ENCODE measurements at regions not wholly inside any gene's neighbourhood (a gene's known extent, or its start where the extent isn't known, plus 50 kb on each side); places are given as distances from the start of the nearest gene placed in this dataset.

GRCh38 chr4:124902001-124902515 is 189.5 kb upstream of the ANKRD50 start:
- H2AFZ ChIP-seq (ENCODE audit: low read length): no peak overlapping the region
- H3K4me1 ChIP-seq (ENCODE audit: insufficient read depth, low read length, severe bottlenecking): no peaks in the 10 kb centered on the region
- no peak overlapping the region for H3K27ac ChIP-seq (ENCODE audit: low read depth, low read length, poor library complexity, severe bottlenecking)
- H3K4me3 ChIP-seq (ENCODE audit: low read depth, low read length, poor library complexity, severe bottlenecking): no peak overlapping the region
- H3K9me3 ChIP-seq (ENCODE audit: low read length): no peaks in the 10 kb centered on the region
- no peaks in the 10 kb centered on the region for H3K79me2 ChIP-seq (ENCODE audit: insufficient read depth, low read length)
- TF ChIP-seq EZH2 (IDR thresholded peaks at IDR 0.05; ENCODE audit: borderline replicate concordance, low read length) (no peak), CTCF (IDR thresholded peaks at IDR 0.05; ENCODE audit: low read length) (no peak)
- H3K9ac ChIP-seq (ENCODE audit: low read length): no peak overlapping the region
- no peak overlapping the region for H3K4me2 ChIP-seq (ENCODE audit: low read length)
- H3K27me3 ChIP-seq (ENCODE audit: insufficient read depth, low read length): no peaks in the 10 kb centered on the region
- H3K9me2 ChIP-seq (ENCODE audit: low read depth, low read length): no peaks in the 10 kb centered on the region
- H3K36me3 ChIP-seq (ENCODE audit: insufficient read depth, low read length): no peaks in the 10 kb centered on the region
- H4K20me1 ChIP-seq (ENCODE audit: insufficient read depth, low read length): no peaks in the 10 kb centered on the region
- H3F3A ChIP-seq (ENCODE audit: insufficient read depth, low read length): no peaks in the 10 kb centered on the region

- Histone ChIP-seq H3K9ac (ENCODE audit: low read length) (no peak overlapping the region), H2AFZ (ENCODE audit: low read length) (no peak overlapping the region)
These were observed 187.5 kb upstream of the ANKRD50 start for GRCh38 chr4:124899997-124900396.

DNA sequence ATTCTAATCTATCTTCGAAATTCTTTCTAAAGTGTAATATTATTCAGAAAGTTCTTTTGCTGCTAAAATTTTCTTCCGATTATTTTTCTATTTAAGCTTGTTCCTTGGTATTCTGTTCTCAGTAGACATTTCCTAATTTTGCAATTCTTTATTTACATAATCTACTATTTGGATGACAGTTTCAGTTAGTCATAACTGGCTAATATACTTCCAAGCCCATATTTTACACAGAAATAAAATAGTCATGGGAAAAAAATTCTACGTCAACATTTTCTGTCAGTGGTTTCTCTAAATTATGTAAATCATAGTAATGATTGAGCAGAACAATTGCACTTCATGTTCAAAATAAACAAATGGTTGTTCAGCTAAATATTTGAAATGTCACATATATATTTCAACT is 178.0 kb upstream of the ANKRD50 start:
- Histone ChIP-seq H4K20me1 (ENCODE audit: insufficient read depth, low read length) (no peaks in the 10 kb centered on the region), H3K9ac (ENCODE audit: low read length) (no peak overlapping the region), H3K4me1 (ENCODE audit: insufficient read depth, low read length, severe bottlenecking) (no peaks in the 10 kb centered on the region), H3K4me3 (ENCODE audit: low read depth, low read length, poor library complexity, severe bottlenecking) (no peak overlapping the region), H2AFZ (ENCODE audit: low read length) (no peak overlapping the region), H3K9me2 (ENCODE audit: low read depth, low read length) (no peaks in the 10 kb centered on the region; the same call in 1 of the 2 replicates), H3K27ac (ENCODE audit: low read depth, low read length, poor library complexity, severe bottlenecking) (no peak overlapping the region), H3K27me3 (ENCODE audit: insufficient read depth, low read length) (no peaks in the 10 kb centered on the region), H3K9me3 (ENCODE audit: low read length) (no peaks in the 10 kb centered on the region), H3K79me2 (ENCODE audit: insufficient read depth, low read length) (no peaks in the 10 kb centered on the region), H3F3A (ENCODE audit: insufficient read depth, low read length) (no peaks in the 10 kb centered on the region), H3K4me2 (ENCODE audit: low read length) (no peak overlapping the region), H3K36me3 (ENCODE audit: insufficient read depth, low read length) (no peaks in the 10 kb centered on the region)
- TF ChIP-seq EZH2 (IDR thresholded peaks at IDR 0.05; ENCODE audit: borderline replicate concordance, low read length) (no peak), CTCF (IDR thresholded peaks at IDR 0.05; ENCODE audit: low read length) (no peak)

More at GRCh38 chr4:124899997-124900396, 187.5 kb upstream of the ANKRD50 start:
- no peak for TF ChIP-seq CTCF (IDR thresholded peaks at IDR 0.05; ENCODE audit: low read length)
- Histone ChIP-seq H3K36me3 (ENCODE audit: insufficient read depth, low read length) (no peaks in the 10 kb centered on the region), H3K27ac (ENCODE audit: low read depth, low read length, poor library complexity, severe bottlenecking) (no peak overlapping the region), H3K4me3 (ENCODE audit: low read depth, low read length, poor library complexity, severe bottlenecking) (no peak overlapping the region), H3K4me2 (ENCODE audit: low read length) (no peak overlapping the region), H3F3A (ENCODE audit: insufficient read depth, low read length) (no peaks in the 10 kb centered on the region), H3K9me2 (ENCODE audit: low read depth, low read length) (no peaks in the 10 kb centered on the region), H3K4me1 (ENCODE audit: insufficient read depth, low read length, severe bottlenecking) (no peaks in the 10 kb centered on the region), H4K20me1 (ENCODE audit: insufficient read depth, low read length) (no peaks in the 10 kb centered on the region), H3K79me2 (ENCODE audit: insufficient read depth, low read length) (no peaks in the 10 kb centered on the region), H3K9me3 (ENCODE audit: low read length) (no peaks in the 10 kb centered on the region), H3K27me3 (ENCODE audit: insufficient read depth, low read length) (no peaks in the 10 kb centered on the region)

Data from OCI-LY1 (cell line).